ENCODE measurements at regions not wholly inside any gene's neighbourhood (a gene's known extent, or its start where the extent isn't known, plus 50 kb on each side); places are given as distances from the start of the nearest gene placed in this dataset.

DNA sequence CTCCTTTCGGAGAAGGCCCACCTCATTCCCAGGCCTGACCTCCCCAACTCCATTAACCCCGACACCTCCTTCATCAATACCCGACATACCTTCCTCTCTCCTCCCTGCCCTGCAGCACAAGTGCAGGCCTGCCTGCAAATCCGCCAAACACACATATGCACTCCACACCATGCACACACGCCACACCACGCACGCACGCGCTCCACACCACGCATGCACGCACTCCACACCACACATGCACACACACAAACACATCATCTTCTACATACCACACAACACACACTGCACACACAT lies 629.6 kb downstream of the TBC1D22A start:
- no peak overlapping the region for H3K27ac ChIP-seq (replicated peaks)
- no peak overlapping the region for H3K4me3 ChIP-seq (replicated peaks; ENCODE audit: insufficient read depth, low read length)
- TF ChIP-seq SPI1 (IDR thresholded peaks at IDR 0.05; ENCODE audit: borderline replicate concordance, low read depth) (no peak), GABPA (IDR thresholded peaks at IDR 0.05; ENCODE audit: low read depth) (no peak), POLR2AphosphoS5 (IDR thresholded peaks at IDR 0.05; ENCODE audit: low read depth) (no peak)
- TF ChIP-seq, protein P1, sequence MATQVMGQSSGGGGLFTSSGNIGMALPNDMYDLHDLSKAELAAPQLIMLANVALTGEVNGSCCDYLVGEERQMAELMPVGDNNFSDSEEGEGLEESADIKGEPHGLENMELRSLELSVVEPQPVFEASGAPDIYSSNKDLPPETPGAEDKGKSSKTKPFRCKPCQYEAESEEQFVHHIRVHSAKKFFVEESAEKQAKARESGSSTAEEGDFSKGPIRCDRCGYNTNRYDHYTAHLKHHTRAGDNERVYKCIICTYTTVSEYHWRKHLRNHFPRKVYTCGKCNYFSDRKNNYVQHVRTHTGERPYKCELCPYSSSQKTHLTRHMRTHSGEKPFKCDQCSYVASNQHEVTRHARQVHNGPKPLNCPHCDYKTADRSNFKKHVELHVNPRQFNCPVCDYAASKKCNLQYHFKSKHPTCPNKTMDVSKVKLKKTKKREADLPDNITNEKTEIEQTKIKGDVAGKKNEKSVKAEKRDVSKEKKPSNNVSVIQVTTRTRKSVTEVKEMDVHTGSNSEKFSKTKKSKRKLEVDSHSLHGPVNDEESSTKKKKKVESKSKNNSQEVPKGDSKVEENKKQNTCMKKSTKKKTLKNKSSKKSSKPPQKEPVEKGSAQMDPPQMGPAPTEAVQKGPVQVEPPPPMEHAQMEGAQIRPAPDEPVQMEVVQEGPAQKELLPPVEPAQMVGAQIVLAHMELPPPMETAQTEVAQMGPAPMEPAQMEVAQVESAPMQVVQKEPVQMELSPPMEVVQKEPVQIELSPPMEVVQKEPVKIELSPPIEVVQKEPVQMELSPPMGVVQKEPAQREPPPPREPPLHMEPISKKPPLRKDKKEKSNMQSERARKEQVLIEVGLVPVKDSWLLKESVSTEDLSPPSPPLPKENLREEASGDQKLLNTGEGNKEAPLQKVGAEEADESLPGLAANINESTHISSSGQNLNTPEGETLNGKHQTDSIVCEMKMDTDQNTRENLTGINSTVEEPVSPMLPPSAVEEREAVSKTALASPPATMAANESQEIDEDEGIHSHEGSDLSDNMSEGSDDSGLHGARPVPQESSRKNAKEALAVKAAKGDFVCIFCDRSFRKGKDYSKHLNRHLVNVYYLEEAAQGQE (IDR thresholded peaks at IDR 0.05; ENCODE audit: insufficient replicate concordance, low read depth), result no peak
- TF ChIP-seq, protein P2, sequence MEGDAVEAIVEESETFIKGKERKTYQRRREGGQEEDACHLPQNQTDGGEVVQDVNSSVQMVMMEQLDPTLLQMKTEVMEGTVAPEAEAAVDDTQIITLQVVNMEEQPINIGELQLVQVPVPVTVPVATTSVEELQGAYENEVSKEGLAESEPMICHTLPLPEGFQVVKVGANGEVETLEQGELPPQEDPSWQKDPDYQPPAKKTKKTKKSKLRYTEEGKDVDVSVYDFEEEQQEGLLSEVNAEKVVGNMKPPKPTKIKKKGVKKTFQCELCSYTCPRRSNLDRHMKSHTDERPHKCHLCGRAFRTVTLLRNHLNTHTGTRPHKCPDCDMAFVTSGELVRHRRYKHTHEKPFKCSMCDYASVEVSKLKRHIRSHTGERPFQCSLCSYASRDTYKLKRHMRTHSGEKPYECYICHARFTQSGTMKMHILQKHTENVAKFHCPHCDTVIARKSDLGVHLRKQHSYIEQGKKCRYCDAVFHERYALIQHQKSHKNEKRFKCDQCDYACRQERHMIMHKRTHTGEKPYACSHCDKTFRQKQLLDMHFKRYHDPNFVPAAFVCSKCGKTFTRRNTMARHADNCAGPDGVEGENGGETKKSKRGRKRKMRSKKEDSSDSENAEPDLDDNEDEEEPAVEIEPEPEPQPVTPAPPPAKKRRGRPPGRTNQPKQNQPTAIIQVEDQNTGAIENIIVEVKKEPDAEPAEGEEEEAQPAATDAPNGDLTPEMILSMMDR (IDR thresholded peaks at IDR 0.05; ENCODE audit: insufficient read depth, low read length), result no peak
- no peak for DNase-seq (ENCODE audit: low read depth in 1 of 2, low spot score in 1 of 2)
- no peaks in the 10 kb centered on the region for H3K27me3 ChIP-seq (ENCODE audit: insufficient read depth, poor library complexity, severe bottlenecking)

DNA sequence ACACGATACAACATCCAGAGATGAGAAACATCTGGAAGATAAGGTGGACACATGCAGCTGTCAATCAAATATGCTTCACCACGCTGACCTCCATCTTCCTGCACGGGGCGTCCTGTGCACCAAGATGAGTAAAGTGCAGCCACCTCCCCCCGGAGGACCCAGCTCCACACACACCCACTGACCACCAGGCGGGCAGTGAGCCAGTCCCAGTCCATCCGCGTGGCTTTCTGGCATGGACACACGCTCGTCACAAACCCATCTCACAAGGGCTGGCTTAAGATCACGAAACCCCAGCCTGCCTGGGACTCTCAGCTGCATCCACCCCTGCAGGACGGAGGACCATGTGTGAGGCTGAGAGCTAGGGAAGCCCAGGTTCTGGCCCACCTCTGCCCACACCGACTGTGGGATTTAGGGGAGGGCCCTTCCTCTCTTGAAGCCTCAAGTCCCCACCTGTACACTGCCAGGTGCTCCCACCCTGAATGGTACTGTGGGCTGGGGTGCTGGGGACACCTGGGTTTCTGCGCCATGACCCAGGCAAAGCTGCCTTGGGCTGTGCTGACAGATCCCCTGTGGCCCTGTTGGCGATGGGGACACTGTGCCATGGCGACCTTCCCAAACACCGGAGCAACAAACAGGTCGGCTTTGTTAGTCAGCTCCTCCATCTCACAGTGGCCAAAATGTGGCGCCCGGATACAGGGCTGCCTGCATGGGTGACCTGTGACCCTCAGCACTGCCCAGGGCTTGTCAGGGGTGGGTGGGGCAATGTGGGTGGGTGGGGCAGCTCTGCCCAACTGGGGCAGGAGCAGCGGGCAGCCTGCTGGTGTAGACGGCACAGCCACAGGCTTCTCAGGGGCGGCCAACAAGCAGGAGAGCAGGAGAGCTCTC lies 629.0 kb downstream of the TBC1D22A start:
- DNase-seq (ENCODE audit: low read depth in 1 of 2, low spot score in 1 of 2), result no peak
- TF ChIP-seq SPI1 (IDR thresholded peaks at IDR 0.05; ENCODE audit: borderline replicate concordance, low read depth), result no peak
- no peak overlapping the region for H3K27ac ChIP-seq (replicated peaks)
- H3K27me3 ChIP-seq (ENCODE audit: insufficient read depth, poor library complexity, severe bottlenecking), result no peaks in the 10 kb centered on the region
- H3K4me3 ChIP-seq (replicated peaks; ENCODE audit: insufficient read depth, low read length), result no peak overlapping the region

DNA sequence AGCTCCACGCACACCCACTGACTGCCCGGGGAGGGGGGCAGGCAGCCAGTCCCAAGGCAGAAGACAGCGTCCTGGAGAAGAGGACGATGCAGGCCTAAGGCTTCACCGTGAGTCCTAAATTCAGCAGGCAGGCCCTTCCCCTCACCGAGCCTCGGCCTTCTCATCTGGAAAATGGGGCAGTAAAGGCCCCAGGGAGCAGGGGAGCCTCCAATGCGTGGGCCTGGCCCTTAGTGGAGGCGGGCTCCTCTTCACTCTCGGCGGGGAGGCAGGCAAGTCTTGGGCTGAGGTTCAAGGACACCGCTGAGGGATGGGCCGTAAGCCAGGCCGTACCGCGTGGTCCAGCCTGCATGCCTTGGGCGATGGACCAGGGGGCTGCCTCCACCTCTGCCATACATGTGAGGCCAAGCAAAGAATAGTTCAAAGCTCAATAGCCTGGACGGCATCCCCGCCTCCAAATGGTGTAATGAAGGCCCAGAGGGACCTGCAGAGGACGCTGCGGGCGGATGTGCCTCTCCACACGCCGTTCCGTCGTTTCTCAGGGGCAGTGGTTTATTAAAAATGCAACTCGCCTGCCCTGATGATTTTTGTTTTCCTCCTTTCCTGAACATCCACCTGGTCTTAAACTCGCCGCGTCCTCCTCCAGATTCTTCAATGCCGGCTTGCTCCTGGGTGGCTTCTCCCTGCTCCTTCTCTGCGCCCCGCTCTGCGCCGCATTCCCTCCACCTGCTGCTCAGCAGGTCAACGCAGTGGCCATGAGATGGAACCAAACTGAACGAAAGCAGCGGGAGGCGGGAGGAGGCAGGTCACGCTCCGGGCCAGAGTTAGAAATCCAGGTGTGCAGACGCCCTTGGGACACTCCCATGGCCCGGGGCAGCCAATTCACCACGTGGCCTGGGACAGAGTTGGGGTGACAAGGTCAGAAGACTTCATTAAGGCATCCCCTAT lies 627.8 kb downstream of the TBC1D22A start:
- DNase-seq (ENCODE audit: low read depth in 1 of 2, low spot score in 1 of 2), result no peak

More for the DNA sequence above, 627.8 kb downstream of the TBC1D22A start:
- TF ChIP-seq, protein P1 (IDR thresholded peaks at IDR 0.05; ENCODE audit: insufficient replicate concordance, low read depth), result no peak
- TF ChIP-seq SPI1 (IDR thresholded peaks at IDR 0.05; ENCODE audit: borderline replicate concordance, low read depth) (no peak), POLR2AphosphoS5 (IDR thresholded peaks at IDR 0.05; ENCODE audit: low read depth) (no peak), GABPA (IDR thresholded peaks at IDR 0.05; ENCODE audit: low read depth) (no peak)
- TF ChIP-seq, protein P2 (IDR thresholded peaks at IDR 0.05; ENCODE audit: insufficient read depth, low read length), result no peak
- H3K4me3 ChIP-seq (replicated peaks; ENCODE audit: insufficient read depth, low read length), result no peak overlapping the region
- H3K27ac ChIP-seq (replicated peaks), result no peak overlapping the region
- no peaks in the 10 kb centered on the region for H3K27me3 ChIP-seq (ENCODE audit: insufficient read depth, poor library complexity, severe bottlenecking)

Data from HL-60 (cell line).